Upper lobe of left lung (tissue), 6 donors: ENCODE measurements at regions not wholly inside any gene's neighbourhood (a gene's known extent, or its start where the extent isn't known, plus 50 kb on each side); places are given as distances from the start of the nearest gene placed in this dataset.
"Not testable (repeated sequence)": the region's sequence is repeated elsewhere in the genome, so short reads cannot be mapped to it uniquely, and the experiment has no call there.

Experiments used
- ATAC-seq, 2 donors: fragments of 200-7000 bp; cut with Tn5 transposase; one replicate each; pipeline ENCODE4 v1.9.1; 2022; ENCODE audit warnings: mild to moderate bottlenecking in 2 of 2, moderate library complexity in 2 of 2; ENCODE audit not compliant: low FRiP score in 2 of 2
- DNase-seq, 2 donors: peaks; one replicate each; pipeline ENCODE4 v3.0.0-alpha.2; 2019 to 2020
- H3K27ac ChIP-seq, 4 donors: fragments of 200-600 bp; sonication (generic); one replicate each; pipeline ENCODE4 v1.5.1; 2016 to 2019
- H3K27me3 ChIP-seq, 4 donors: fragments of 200-600 bp; sonication (generic); one replicate each; pipeline ENCODE4 v1.5.1; 2017 to 2019
- H3K36me3 ChIP-seq, 4 donors: fragments of 200-600 bp; sonication (generic); one replicate each; pipeline ENCODE4 v1.5.1; 2016 to 2019
- H3K4me1 ChIP-seq, 4 donors: fragments of 200-600 bp; sonication (generic); one replicate each; pipeline ENCODE4 v1.5.1; 2018 to 2019
- H3K4me3 ChIP-seq, 4 donors: fragments of 200-600 bp; sonication (generic); one replicate each; pipeline ENCODE4 v1.5.1; 2017 to 2019; ENCODE audit warnings: mild to moderate bottlenecking in 2 of 4, moderate library complexity in 1 of 4
- H3K9me3 ChIP-seq, 4 donors: fragments of 200-600 bp; sonication (generic); one replicate each; pipeline ENCODE4 v1.5.1; 2018 to 2019
- CTCF ChIP-seq, 6 experiments: fragments of 450-650 bp in 4 of 6; fragments of 200-600 bp in 2 of 6; sonication (generic) in 2 of 6; IDR thresholded peaks; one replicate each; pipeline ENCODE4 v1.5.1; 2016 to 2019; ENCODE audit warnings: antibody characterized with exemption in 6 of 6
- EP300 ChIP-seq, 4 donors: sonication (generic); formaldehyde crosslinking; IDR thresholded peaks; one replicate each; pipeline ENCODE4 v1.5.1; 2017; ENCODE audit warnings: antibody characterized with exemption in 4 of 4, control low read depth in 2 of 4
- POLR2A ChIP-seq, 4 donors: fragments of 450-650 bp; IDR thresholded peaks; one replicate each; pipeline ENCODE4 v1.5.1; 2016 to 2017; ENCODE audit warnings: antibody characterized with exemption in 4 of 4, mild to moderate bottlenecking in 2 of 4
- POLR2AphosphoS5 ChIP-seq, 2 donors: sonication (generic); formaldehyde crosslinking; IDR thresholded peaks; one replicate each; pipeline ENCODE4 v1.5.1; 2017; ENCODE audit warnings: antibody characterized with exemption in 2 of 2
- WGBS, 2 donors: methylation state at CpG; one replicate each; pipeline ENCODE4 v1.1.5; 2017 to 2018; 5-methylcytosine and 5-hydroxymethylcytosine counted together
- donor health status: DM: no; HTN: no; CAD: no; lungs with moderate emphysema.
- donor health status: DM: no; HTN: yes; CAD: no; lungs with severe emphysema.

GRCh38 chr13:65592731-65593130 is 1637.4 kb downstream of the PCDH9 start:
- Histone ChIP-seq H3K4me3 (no peak overlapping the region), H3K27ac (no peak overlapping the region), H3K4me1 (no peaks in the 10 kb centered on the region), H3K36me3 (no peaks in the 10 kb centered on the region), H3K9me3 (no peaks in the 10 kb centered on the region), H3K27me3 (no peaks in the 10 kb centered on the region)
- DNase-seq (no peak), ATAC-seq (no peak)
- no peak for TF ChIP-seq POLR2A (IDR thresholded peaks at IDR 0.05)
- TF ChIP-seq CTCF (IDR thresholded peaks at IDR 0.05): no peak
- TF ChIP-seq POLR2AphosphoS5 (IDR thresholded peaks at IDR 0.05): no peak
- WGBS, 2 donors: 41 to 54% methylated on average over 1 of the region's 1 CpG

GRCh38 chr13:65585346-65585745 is 1644.8 kb downstream of the PCDH9 start:
- WGBS, 2 donors: 79 to 92% methylated on average over 8 to 10 of the region's 10 CpGs
- Histone ChIP-seq H3K4me3 (no peak overlapping the region), H3K27ac (no peak overlapping the region), H3K27me3 (no peaks in the 10 kb centered on the region), H3K4me1 (no peaks in the 10 kb centered on the region), H3K9me3 (no peaks in the 10 kb centered on the region), H3K36me3 (no peaks in the 10 kb centered on the region)
- ATAC-seq (no peak), DNase-seq (no peak)
- TF ChIP-seq POLR2AphosphoS5 (IDR thresholded peaks at IDR 0.05) (no peak), EP300 (IDR thresholded peaks at IDR 0.05) (no peak), POLR2A (IDR thresholded peaks at IDR 0.05) (no peak), CTCF (IDR thresholded peaks at IDR 0.05) (no peak)

GRCh38 chr13:65584126-65584525 is 1646.0 kb downstream of the PCDH9 start:
- Histone ChIP-seq H3K4me1 (no peaks in the 10 kb centered on the region), H3K4me3 (no peak overlapping the region), H3K27ac (no peak overlapping the region), H3K27me3 (no peaks in the 10 kb centered on the region), H3K9me3 (no peaks in the 10 kb centered on the region), H3K36me3 (no peaks in the 10 kb centered on the region)
- TF ChIP-seq EP300 (IDR thresholded peaks at IDR 0.05) (no peak), POLR2A (IDR thresholded peaks at IDR 0.05) (no peak), CTCF (IDR thresholded peaks at IDR 0.05) (no peak), POLR2AphosphoS5 (IDR thresholded peaks at IDR 0.05) (no peak)
- ATAC-seq (no peak), DNase-seq (no peak)
- 72 to 77% methylated on average over 2 of the region's 2 CpGs for WGBS, 2 donors

GRCh38 chr13:65582160-65582559 is 1648.0 kb downstream of the PCDH9 start:
- TF ChIP-seq POLR2AphosphoS5 (IDR thresholded peaks at IDR 0.05) (no peak), POLR2A (IDR thresholded peaks at IDR 0.05) (no peak), CTCF (IDR thresholded peaks at IDR 0.05) (no peak), EP300 (IDR thresholded peaks at IDR 0.05) (no peak)
- Histone ChIP-seq H3K4me3 (no peak overlapping the region), H3K4me1 (no peaks in the 10 kb centered on the region), H3K36me3 (no peaks in the 10 kb centered on the region), H3K9me3 (no peaks in the 10 kb centered on the region), H3K27ac (no peak overlapping the region), H3K27me3 (no peaks in the 10 kb centered on the region)
- ATAC-seq: no peak
- no peak for DNase-seq

GRCh38 chr13:65564561-65564960 is 1665.6 kb downstream of the PCDH9 start:
- not testable (repeated sequence) for H3K4me1 ChIP-seq, DNase-seq, H3K9me3 ChIP-seq, H3K4me3 ChIP-seq, H3K27ac ChIP-seq, ATAC-seq, H3K36me3 ChIP-seq, H3K27me3 ChIP-seq
- WGBS, 2 donors: 77 to 83% methylated on average over 5 of the region's 5 CpGs
